ENCODE measurements at regions not wholly inside any gene's neighbourhood (a gene's known extent, or its start where the extent isn't known, plus 50 kb on each side); places are given as distances from the start of the nearest gene placed in this dataset.

DNA sequence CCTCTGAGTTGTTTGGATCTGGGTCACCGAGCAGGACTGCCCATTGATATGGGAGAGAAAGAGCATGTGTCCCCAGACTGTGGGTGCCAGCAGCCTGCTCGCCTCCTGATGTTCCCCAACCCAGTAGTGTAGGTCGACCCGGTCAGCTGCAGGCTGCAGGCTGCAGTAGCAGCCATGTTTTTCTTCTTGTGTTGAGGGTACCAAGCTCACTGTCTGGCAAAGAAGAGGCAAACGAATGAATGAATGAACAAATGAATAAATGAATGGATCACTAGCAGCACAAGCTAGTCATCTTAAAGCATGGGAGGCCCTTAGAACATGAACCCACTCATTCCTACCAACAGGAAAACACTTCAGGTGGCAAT, 293.2 kb downstream of the SOX9 start:
- no peak for DNase-seq

DNA sequence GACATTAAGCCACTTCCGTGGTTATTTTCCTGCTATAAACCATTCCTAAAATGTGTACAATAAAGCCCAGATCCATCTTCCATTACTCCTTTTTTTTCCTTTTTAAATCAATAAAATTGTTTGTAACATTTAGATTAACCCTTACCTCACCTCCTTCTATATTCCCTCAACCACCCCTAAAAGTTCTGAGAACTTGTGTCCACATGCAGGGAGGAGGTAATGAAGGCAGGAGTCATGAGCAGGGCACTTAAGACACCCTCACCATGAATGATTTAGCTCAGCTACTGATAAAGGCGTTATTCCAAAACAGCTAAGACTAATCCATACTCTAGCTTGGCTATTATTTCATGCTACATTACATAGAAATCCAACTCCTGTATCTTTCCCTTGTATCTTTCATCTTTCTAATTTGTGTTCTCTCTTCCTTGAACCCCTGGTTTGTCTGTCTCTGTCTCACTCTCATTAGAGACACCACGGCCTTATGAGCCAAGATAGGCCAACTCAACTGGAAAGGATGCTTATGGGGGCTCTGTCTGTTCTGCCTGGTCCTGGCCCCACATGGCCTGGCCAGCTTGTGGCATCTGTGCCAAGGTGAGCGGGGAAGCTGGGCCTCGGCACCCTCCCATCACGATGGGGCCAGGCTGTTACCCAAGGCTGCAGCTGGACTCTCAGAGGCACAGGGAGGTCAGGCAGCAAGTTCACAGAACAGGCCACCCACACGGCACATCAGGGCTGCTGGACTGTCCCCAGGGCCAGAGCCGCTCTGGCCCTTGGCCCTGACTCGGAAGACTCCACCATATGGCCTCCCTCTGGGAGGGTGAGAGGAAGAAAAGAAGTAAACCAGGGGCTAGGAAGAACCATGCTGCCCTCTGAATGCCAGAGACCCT, 294.4 kb downstream of the SOX9 start:
- no peak for DNase-seq

DNA sequence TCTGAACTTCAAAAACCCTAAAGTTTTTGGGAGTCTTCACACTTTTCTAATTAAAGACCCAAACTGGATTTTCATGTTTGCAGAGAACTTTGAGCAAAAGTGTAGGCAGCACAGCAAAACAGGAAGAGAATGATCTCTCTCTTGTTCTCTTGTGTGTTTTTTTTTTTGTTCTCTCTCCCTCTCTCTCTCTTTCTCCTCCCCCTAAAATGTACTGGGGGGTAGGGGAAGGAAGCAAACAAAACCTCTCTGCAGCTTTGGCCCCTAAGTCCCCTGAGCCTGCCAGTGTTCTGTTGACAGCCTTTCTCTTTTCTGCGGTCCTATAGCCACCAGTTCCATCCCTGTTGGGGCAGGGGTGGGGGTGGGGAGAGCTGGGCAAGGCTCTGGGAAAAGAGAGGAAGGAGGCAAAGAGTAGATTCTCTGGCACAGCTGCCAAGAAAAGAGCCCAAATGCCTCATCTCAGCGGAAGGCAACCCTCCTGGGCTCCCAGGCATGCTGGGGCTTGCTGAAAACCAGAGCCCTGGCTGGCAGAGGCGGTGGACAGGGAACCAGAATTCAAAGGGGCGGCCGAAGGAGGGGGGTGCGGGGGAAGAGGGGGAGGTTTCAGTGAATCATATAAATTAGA, 295.3 kb downstream of the SOX9 start:
- DNase-seq: no peak

GRCh38 chr17:72416905-72417304, 296.1 kb downstream of the SOX9 start:
- DNase-seq: no peak

GRCh38 chr17:72417627-72418026, 296.8 kb downstream of the SOX9 start:
- no peak for DNase-seq

GRCh38 chr17:72419866-72420774, 299.3 kb downstream of the SOX9 start:
- no peak for DNase-seq

- DNase-seq: no peak
These were observed 299.9 kb downstream of the SOX9 start for GRCh38 chr17:72420775-72421127.

GRCh38 chr17:72421128-72422092, 300.6 kb downstream of the SOX9 start:
- no peak for DNase-seq

- no peak for DNase-seq
These were observed 301.3 kb downstream of the SOX9 start for GRCh38 chr17:72422204-72422504.

DNA sequence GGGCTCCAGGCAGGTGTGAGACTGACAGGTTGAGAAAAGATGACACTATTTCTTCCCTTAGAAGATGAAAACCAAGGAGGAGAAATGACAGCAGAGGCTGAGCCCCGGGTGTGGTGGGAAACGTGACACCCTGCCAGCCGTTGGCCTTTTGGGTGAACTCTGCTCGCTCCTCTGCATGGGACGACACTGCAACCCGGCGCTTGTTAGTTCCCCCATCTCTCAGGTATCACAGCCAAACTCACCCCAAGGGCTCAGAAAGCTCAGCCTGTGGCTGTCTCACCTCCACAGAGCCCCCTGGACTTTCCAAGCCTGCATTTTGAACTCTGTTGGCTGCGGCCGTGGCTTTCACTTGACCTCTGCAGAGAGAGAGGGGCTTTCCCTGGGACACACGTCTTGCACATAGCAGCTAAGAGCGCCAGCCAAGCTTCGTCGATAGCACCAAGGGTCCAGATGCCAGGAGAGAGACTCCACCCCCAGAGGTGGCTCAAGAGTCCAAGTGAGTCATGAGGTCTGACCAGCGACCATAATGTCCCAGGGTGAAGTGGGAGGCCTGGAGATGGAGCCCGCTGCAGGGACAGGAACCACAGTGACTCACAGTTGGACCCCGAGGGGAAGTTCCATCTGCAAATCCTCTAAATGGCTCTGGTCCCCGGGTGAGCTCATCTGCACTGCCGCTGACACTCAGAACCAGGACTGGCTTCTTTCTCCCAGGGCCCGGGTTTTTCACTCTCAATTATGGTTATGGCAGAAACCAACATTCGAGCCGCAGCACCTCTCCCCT, 301.9 kb downstream of the SOX9 start:
- no peak for DNase-seq

DNA sequence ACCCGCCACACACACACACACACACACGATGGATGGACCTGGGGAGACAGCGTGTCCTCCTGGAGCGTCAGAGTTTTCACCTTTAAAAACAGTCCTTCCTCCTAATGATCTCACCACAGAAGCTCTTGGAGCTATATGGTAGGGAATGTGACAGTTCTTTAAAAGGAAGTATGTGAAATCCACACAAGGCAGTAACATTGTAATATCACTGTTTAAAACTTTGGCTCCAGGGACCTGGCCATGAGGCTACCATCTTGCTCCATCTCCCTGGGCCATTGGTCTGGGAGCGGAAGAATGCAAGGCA, 302.4 kb downstream of the SOX9 start:
- no peak for DNase-seq

GRCh38 chr17:72423718-72424117, 302.9 kb downstream of the SOX9 start:
- no peak for DNase-seq

- DNase-seq: no peak
These were observed 303.8 kb downstream of the SOX9 start for GRCh38 chr17:72424505-72425117.

DNA sequence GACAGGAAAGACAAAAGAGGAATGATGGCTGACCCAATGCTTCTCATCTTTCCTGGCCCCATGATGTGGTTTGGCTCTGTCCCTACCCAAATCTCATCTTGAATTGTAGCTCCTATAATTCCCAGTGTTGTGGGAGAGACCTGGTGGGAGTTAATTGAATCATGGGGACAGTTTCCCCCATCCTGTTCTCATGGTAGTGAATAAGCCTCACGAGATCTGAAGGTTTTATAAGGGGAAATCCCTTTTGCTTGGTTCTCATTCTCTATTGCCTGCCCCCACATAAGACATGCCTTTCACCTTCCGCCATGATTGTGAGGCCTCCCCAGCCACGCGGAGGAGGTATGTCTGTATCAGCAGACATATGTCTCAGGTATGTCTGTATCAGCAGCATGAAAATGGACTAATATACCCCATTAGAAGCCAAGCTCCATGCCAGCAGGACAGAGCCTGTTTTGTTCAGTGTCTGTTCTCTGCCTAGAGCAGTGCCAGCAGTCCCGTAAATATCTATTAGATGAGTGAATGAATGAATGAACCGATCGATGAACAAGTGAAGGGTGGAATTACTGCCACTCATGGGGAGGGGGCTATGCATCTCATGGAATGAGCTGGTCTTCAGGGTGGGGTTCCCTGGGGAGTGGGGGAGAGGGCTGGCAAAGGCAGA, 304.4 kb downstream of the SOX9 start:
- DNase-seq: no peak

DNA sequence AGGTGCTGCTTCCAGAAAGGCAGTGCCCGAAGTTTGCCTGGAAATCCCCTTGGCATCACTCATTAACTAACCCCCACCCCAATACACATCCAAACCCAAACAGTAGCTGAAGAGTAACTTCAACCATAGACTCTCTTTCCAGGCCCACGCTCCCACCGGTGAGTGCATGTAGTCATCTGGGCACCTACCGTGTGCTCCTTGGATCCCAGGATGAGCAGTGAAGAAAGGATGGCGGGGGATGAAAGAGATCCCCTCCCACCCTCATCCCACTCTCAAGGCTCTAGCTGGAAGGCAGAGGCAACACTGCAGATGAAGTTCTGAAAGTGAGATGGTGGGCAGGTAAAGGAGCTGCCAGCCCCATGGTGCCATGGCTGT, 305.0 kb downstream of the SOX9 start:
- DNase-seq: no peak

DNA sequence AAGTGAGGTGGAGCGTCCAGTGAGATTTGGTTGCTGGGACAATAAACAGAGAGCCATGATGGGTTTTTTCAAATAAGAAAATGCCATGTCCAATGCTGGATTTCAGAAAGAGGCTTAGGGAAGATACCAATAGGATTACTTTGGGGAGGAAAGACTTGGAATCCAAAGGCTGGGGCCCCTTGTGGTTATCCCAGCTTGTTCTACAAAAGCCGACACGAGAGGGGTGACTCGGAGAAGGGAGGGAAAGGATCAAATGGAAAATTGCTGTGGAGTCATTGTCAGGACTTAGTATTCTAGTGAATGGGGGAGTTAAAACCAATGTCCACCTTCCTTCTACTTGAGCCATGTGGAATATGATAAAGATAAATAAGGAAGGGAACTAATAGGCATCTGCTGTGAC, 305.5 kb downstream of the SOX9 start:
- no peak for DNase-seq

GRCh38 chr17:72426948-72427760, 306.3 kb downstream of the SOX9 start:
- DNase-seq: no peak

DNA sequence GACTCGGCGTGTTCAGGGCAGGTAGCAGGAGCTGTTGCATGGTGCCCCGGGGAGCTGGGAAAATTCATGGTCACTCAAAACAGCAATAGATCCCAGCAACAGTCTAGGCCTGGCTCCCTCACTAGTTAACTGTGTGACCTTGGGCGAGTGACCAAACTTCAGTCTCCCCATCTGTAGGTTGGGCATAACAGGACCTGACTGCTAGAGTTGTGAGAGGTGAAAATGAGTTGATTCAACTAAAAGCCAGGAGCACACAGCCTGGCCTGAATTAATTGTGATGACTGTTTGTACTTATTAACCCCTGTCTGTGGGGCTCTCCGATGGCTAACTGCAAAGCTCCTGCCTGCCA, 306.9 kb downstream of the SOX9 start:
- DNase-seq: no peak

- no peak for DNase-seq
These were observed 308.3 kb downstream of the SOX9 start for GRCh38 chr17:72429066-72429638.
